ENCODE measurements at regions not wholly inside any gene's neighbourhood (a gene's known extent, or its start where the extent isn't known, plus 50 kb on each side); places are given as distances from the start of the nearest gene placed in this dataset.

GRCh38 chr7:118644346-118644745 lies 419.8 kb downstream of the ANKRD7 start:
- no peak for TF ChIP-seq CTCF (IDR thresholded peaks at IDR 0.05)
- no peak for TF ChIP-seq POLR2AphosphoS5 (IDR thresholded peaks at IDR 0.05; ENCODE audit: insufficient read depth in 1 of 2, low read depth in 1 of 2)

Data from vagina (tissue), 2 donors.